ENCODE measurements at regions not wholly inside any gene's neighbourhood (a gene's known extent, or its start where the extent isn't known, plus 50 kb on each side); places are given as distances from the start of the nearest gene placed in this dataset.

GRCh38 chr15:88979674-88980073, 66.5 kb upstream of the MFGE8 start:
- TF ChIP-seq EZH2 (IDR thresholded peaks at IDR 0.05; ENCODE audit: low read length), result no peak
- no peak for TF ChIP-seq CTCF (optimal IDR thresholded peaks at IDR 0.05 in 1 of 3, IDR thresholded peaks at IDR 0.05 in 1 of 3, conservative IDR thresholded peaks at IDR 0.05 in 1 of 3; ENCODE audit: extremely low read depth in 1 of 3, insufficient read depth in 2 of 3, low read length in 3 of 3)

All from keratinocyte (primary cell).